ENCODE measurements at regions not wholly inside any gene's neighbourhood (a gene's known extent, or its start where the extent isn't known, plus 50 kb on each side); places are given as distances from the start of the nearest gene placed in this dataset.

- no peaks in the 10 kb centered on the region for H3K4me1 ChIP-seq
- peaks cover 2% of the 10 kb centered on the region; the same call in 2 of the 3 replicates for H3K9me3 ChIP-seq
- TF ChIP-seq FOSL2 (IDR thresholded peaks at IDR 0.05) (no peak), FOSL2 (CRISPR knock-in tag; IDR thresholded peaks at IDR 0.05) (no peak), POLR2AphosphoS2 (conservative IDR thresholded peaks at IDR 0.05; ENCODE audit: low read length) (no peak), CHD2 (IDR thresholded peaks at IDR 0.05; ENCODE audit: low read length, partially characterized antibody) (no peak), EHMT2 (IDR thresholded peaks at IDR 0.05; ENCODE audit: low read depth) (no peak), RCOR1 (IDR thresholded peaks at IDR 0.05; ENCODE audit: low read depth, low read length) (no peak), CBX8 (IDR thresholded peaks at IDR 0.05) (no peak), FOXS1 (CRISPR knock-in tag; IDR thresholded peaks at IDR 0.05) (no peak)
- TF ChIP-seq, protein P1, sequence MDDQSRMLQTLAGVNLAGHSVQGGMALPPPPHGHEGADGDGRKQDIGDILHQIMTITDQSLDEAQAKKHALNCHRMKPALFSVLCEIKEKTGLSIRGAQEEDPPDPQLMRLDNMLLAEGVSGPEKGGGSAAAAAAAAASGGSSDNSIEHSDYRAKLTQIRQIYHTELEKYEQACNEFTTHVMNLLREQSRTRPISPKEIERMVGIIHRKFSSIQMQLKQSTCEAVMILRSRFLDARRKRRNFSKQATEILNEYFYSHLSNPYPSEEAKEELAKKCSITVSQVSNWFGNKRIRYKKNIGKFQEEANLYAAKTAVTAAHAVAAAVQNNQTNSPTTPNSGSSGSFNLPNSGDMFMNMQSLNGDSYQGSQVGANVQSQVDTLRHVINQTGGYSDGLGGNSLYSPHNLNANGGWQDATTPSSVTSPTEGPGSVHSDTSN (IDR thresholded peaks at IDR 0.05): no peak
- TF ChIP-seq, protein P2, sequence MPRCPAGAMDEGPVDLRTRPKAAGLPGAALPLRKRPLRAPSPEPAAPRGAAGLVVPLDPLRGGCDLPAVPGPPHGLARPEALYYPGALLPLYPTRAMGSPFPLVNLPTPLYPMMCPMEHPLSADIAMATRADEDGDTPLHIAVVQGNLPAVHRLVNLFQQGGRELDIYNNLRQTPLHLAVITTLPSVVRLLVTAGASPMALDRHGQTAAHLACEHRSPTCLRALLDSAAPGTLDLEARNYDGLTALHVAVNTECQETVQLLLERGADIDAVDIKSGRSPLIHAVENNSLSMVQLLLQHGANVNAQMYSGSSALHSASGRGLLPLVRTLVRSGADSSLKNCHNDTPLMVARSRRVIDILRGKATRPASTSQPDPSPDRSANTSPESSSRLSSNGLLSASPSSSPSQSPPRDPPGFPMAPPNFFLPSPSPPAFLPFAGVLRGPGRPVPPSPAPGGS (IDR thresholded peaks at IDR 0.05): no peak
- ChIA-PET POLR2A (no interaction called here), CTCF (interaction anchor here (0.7 to 4.6 kb wide), 12 partner anchors 10 to 178 kb away, joined by 3 to 24 read pairs (median 4); no protein-coding TSS in a partner anchor)
- H3K4me3 ChIP-seq: no peak overlapping the region
- ATAC-seq: no peak
- no peak for DNase-seq (ENCODE audit: low read depth in 1 of 2, low spot score in 1 of 2)
- H3K4me2 ChIP-seq: no peak overlapping the region
- 59% methylated on average over 7 of the region's 7 CpGs for WGBS (ENCODE audit: missing lambda C conversion rate)
- no peak overlapping the region for H3K27ac ChIP-seq
- FAIRE-seq: no peak
Observed at GRCh38 chr1:204744107-204744779, 58.7 kb upstream of the LRRN2 start.

DNA sequence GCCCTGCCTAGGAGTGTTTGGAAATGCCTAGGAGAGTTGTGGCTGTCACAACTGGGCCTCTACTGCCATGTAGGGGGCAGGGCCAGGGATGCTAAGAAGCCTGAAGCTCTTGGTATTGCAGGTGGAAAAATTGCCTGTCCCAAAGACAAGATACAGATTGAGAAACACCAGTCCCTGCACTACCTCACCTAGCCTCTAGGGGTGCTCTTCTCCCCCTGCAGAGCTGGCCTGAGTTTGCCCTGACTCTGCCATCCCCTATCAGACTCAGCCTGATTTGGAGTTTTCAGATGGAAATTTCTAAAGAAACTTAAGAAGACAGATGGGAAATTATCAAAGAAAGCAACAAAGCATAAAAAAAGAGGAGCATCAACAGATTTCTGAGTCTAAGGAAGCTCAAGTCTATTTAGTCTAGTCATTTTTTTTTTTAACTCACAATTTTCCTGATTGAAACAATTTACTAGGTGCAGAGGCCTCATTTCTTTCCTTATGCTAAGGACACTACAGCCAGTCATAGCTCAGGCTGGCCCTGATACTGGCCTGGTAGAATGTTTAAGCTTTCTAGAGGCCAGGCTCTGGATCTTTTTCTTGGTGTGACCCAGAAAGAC is 61.4 kb upstream of the LRRN2 start:
- peaks cover 10% of the 10 kb centered on the region for H3K4me1 ChIP-seq
- TF ChIP-seq, protein P3, sequence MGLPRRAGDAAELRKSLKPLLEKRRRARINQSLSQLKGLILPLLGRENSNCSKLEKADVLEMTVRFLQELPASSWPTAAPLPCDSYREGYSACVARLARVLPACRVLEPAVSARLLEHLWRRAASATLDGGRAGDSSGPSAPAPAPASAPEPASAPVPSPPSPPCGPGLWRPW (IDR thresholded peaks at IDR 0.05): no peak
- no peak for TF ChIP-seq ZC3H11A (IDR thresholded peaks at IDR 0.05)
- no peak for TF ChIP-seq RNF2 (IDR thresholded peaks at IDR 0.05; ENCODE audit: borderline replicate concordance, low read depth)
- TF ChIP-seq, protein P4, sequence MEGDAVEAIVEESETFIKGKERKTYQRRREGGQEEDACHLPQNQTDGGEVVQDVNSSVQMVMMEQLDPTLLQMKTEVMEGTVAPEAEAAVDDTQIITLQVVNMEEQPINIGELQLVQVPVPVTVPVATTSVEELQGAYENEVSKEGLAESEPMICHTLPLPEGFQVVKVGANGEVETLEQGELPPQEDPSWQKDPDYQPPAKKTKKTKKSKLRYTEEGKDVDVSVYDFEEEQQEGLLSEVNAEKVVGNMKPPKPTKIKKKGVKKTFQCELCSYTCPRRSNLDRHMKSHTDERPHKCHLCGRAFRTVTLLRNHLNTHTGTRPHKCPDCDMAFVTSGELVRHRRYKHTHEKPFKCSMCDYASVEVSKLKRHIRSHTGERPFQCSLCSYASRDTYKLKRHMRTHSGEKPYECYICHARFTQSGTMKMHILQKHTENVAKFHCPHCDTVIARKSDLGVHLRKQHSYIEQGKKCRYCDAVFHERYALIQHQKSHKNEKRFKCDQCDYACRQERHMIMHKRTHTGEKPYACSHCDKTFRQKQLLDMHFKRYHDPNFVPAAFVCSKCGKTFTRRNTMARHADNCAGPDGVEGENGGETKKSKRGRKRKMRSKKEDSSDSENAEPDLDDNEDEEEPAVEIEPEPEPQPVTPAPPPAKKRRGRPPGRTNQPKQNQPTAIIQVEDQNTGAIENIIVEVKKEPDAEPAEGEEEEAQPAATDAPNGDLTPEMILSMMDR (IDR thresholded peaks at IDR 0.05): peak; percentile 76
- TF ChIP-seq, protein P5, sequence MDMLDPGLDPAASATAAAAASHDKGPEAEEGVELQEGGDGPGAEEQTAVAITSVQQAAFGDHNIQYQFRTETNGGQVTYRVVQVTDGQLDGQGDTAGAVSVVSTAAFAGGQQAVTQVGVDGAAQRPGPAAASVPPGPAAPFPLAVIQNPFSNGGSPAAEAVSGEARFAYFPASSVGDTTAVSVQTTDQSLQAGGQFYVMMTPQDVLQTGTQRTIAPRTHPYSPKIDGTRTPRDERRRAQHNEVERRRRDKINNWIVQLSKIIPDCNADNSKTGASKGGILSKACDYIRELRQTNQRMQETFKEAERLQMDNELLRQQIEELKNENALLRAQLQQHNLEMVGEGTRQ (IDR thresholded peaks at IDR 0.05): no peak
- no peak for TF ChIP-seq RARB (CRISPR knock-in tag; IDR thresholded peaks at IDR 0.05)
- no peak for TF ChIP-seq HOXB5 (CRISPR knock-in tag; IDR thresholded peaks at IDR 0.05)
- TF ChIP-seq RAD21 (conservative IDR thresholded peaks at IDR 0.05 in 1 of 2, IDR thresholded peaks at IDR 0.05 in 1 of 2): peak; percentile 42 to 51; a peak in 4 of 5 replicates
- TF ChIP-seq MYC (IDR thresholded peaks at IDR 0.05; ENCODE audit: borderline replicate concordance, low read length): no peak
- no peak for TF ChIP-seq TFCP2L1 (CRISPR knock-in tag; IDR thresholded peaks at IDR 0.05)
- TF ChIP-seq TP53 (CRISPR knock-in tag; IDR thresholded peaks at IDR 0.05): no peak
- TF ChIP-seq EP300 (IDR thresholded peaks at IDR 0.05): no peak
- TF ChIP-seq CHD4 (IDR thresholded peaks at IDR 0.05; ENCODE audit: borderline replicate concordance): no peak
- no peak for TF ChIP-seq BHLHE40 (IDR thresholded peaks at IDR 0.05; ENCODE audit: low read depth, low read length)
- TF ChIP-seq CEBPB (IDR thresholded peaks at IDR 0.05): peak in 1 of 2 experiments; percentile 70; a peak in 2 of 4 replicates
- TF ChIP-seq HOXB13 (CRISPR knock-in tag; IDR thresholded peaks at IDR 0.05; ENCODE audit: low read depth): no peak
- peak; percentile 26; the same call in 2 of the 3 replicates for TF ChIP-seq SMC3 (IDR thresholded peaks at IDR 0.05)
- no peak for TF ChIP-seq ZSCAN20 (CRISPR knock-in tag; IDR thresholded peaks at IDR 0.05)
- no peak for TF ChIP-seq NPAS2 (CRISPR knock-in tag; IDR thresholded peaks at IDR 0.05; ENCODE audit: borderline replicate concordance)
- TF ChIP-seq HDAC2 (IDR thresholded peaks at IDR 0.05): no peak
- TF ChIP-seq CHD2 (IDR thresholded peaks at IDR 0.05; ENCODE audit: low read length, partially characterized antibody): no peak
- no peak for TF ChIP-seq NFE2L2 (conservative IDR thresholded peaks at IDR 0.05; ENCODE audit: low read length)
- TF ChIP-seq FOSL2 (IDR thresholded peaks at IDR 0.05): no peak
- no peak for TF ChIP-seq FOSL2 (CRISPR knock-in tag; IDR thresholded peaks at IDR 0.05)
- TF ChIP-seq CBX2 (IDR thresholded peaks at IDR 0.05; ENCODE audit: borderline replicate concordance, low read depth): no peak
- no peak for TF ChIP-seq EHF (CRISPR knock-in tag; IDR thresholded peaks at IDR 0.05)
- no peak for TF ChIP-seq RFX5 (IDR thresholded peaks at IDR 0.05)

More for the DNA sequence above, 61.4 kb upstream of the LRRN2 start:
- peak; percentile 61 for FAIRE-seq
- peak; percentile 81 to 89 for ATAC-seq
- H3K27ac ChIP-seq: no peak overlapping the region
- H3K4me3 ChIP-seq: no peak overlapping the region
- H3K9me3 ChIP-seq: no peaks in the 10 kb centered on the region
- ChIA-PET POLR2A (no interaction called here), CTCF (interaction anchor here (0.6 to 4.6 kb wide), 57 partner anchors 9 to 719 kb away, joined by 3 to 26 read pairs (median 5); no protein-coding TSS in a partner anchor)
- DNase-seq (ENCODE audit: low read depth in 1 of 2, low spot score in 1 of 2): peak; percentile 50 to 67
- H3K4me2 ChIP-seq: no peak overlapping the region

Measured in A549 (cell line).